Ascending aorta (tissue), 2 donors: ENCODE measurements at regions not wholly inside any gene's neighbourhood (a gene's known extent, or its start where the extent isn't known, plus 50 kb on each side); places are given as distances from the start of the nearest gene placed in this dataset.
A peak's percentile ranks its signal among the peaks of the same experiment; 100 is the strongest.

ENCODE experiments used
- DNase-seq, 2 donors: peaks; one replicate each; pipeline ENCODE4 v3.0.0-alpha.2; 2019; ENCODE audit warnings: low spot score in 2 of 2
- H3K27ac ChIP-seq, 2 donors: fragments of 200-600 bp; sonication (generic); one replicate each; pipeline ENCODE4 v1.5.1; 2016 to 2017; ENCODE audit warnings: mild to moderate bottlenecking in 1 of 2
- H3K27me3 ChIP-seq: fragments of 200-600 bp; sonication (generic); one replicate; pipeline ENCODE4 v1.5.1; 2017
- H3K36me3 ChIP-seq, 2 donors: fragments of 200-600 bp; sonication (generic); one replicate each; pipeline ENCODE4 v1.5.1; 2016
- H3K4me1 ChIP-seq, 2 donors: fragments of 200-600 bp; sonication (generic); one replicate each; pipeline ENCODE4 v1.5.1; 2016 to 2017; ENCODE audit warnings: mild to moderate bottlenecking in 1 of 2
- H3K4me3 ChIP-seq, 2 donors: fragments of 200-600 bp; sonication (generic); one replicate each; pipeline ENCODE4 v1.5.1; 2016 to 2017; ENCODE audit warnings: mild to moderate bottlenecking in 1 of 2
- H3K9me3 ChIP-seq, 2 donors: fragments of 200-600 bp; sonication (generic); one replicate each; pipeline ENCODE4 v1.5.1; 2016
- CTCF ChIP-seq, 3 experiments: fragments of 200-600 bp in 2 of 3; fragments of 450-650 bp in 1 of 3; sonication (generic) in 2 of 3; IDR thresholded peaks; one replicate each; pipeline ENCODE4 v1.5.1; 2016 to 2019; ENCODE audit warnings: antibody characterized with exemption in 3 of 3, mild to moderate bottlenecking in 1 of 3, moderate library complexity in 1 of 3
- intact Hi-C: fragments of 100-400 bp; cut with DNase I; formaldehyde crosslinking; loops from one replicate; pipeline ENCODE4 v1.15.1; 2023

GRCh38 chr19:31511696-31512095, 162.5 kb upstream of the TSHZ3 start:
- intact Hi-C loops, result no loop called here
- no peaks in the 10 kb centered on the region for H3K9me3 ChIP-seq
- H3K4me1 ChIP-seq, result no peaks in the 10 kb centered on the region
- DNase-seq, result peak in 1 of 2 donors; percentile 41
- no peak for TF ChIP-seq CTCF (IDR thresholded peaks at IDR 0.05)
- H3K36me3 ChIP-seq, result no peaks in the 10 kb centered on the region
- H3K27ac ChIP-seq, result no peak overlapping the region
- H3K27me3 ChIP-seq, result no peaks in the 10 kb centered on the region
- no peak overlapping the region for H3K4me3 ChIP-seq

GRCh38 chr19:31512181-31512970, 163.1 kb upstream of the TSHZ3 start:
- Histone ChIP-seq H3K9me3 (no peaks in the 10 kb centered on the region), H3K4me3 (no peak overlapping the region), H3K27ac (no peak overlapping the region), H3K4me1 (no peaks in the 10 kb centered on the region), H3K36me3 (no peaks in the 10 kb centered on the region), H3K27me3 (no peaks in the 10 kb centered on the region)
- no peak for TF ChIP-seq CTCF (IDR thresholded peaks at IDR 0.05)
- DNase-seq, result no peak
- intact Hi-C loops, result no loop called here

GRCh38 chr19:31513841-31514240, 164.6 kb upstream of the TSHZ3 start:
- no peak for TF ChIP-seq CTCF (IDR thresholded peaks at IDR 0.05)
- Histone ChIP-seq H3K27ac (no peak overlapping the region), H3K9me3 (no peaks in the 10 kb centered on the region), H3K4me3 (no peak overlapping the region), H3K4me1 (no peaks in the 10 kb centered on the region), H3K27me3 (no peaks in the 10 kb centered on the region), H3K36me3 (no peaks in the 10 kb centered on the region)
- DNase-seq, result no peak
- intact Hi-C loops, result no loop called here

GRCh38 chr19:31515931-31516330, 166.7 kb upstream of the TSHZ3 start:
- intact Hi-C loops, result no loop called here
- DNase-seq, result no peak
- no peaks in the 10 kb centered on the region for H3K4me1 ChIP-seq
- H3K9me3 ChIP-seq, result no peaks in the 10 kb centered on the region
- no peak overlapping the region for H3K27ac ChIP-seq
- no peak for TF ChIP-seq CTCF (IDR thresholded peaks at IDR 0.05)
- no peaks in the 10 kb centered on the region for H3K36me3 ChIP-seq
- H3K4me3 ChIP-seq, result no peak overlapping the region
- no peaks in the 10 kb centered on the region for H3K27me3 ChIP-seq

- Histone ChIP-seq H3K4me3 (no peak overlapping the region), H3K9me3 (no peaks in the 10 kb centered on the region), H3K36me3 (no peaks in the 10 kb centered on the region), H3K27me3 (no peaks in the 10 kb centered on the region), H3K4me1 (no peaks in the 10 kb centered on the region), H3K27ac (no peak overlapping the region)
- no peak for DNase-seq
- intact Hi-C loops, result no loop called here
- TF ChIP-seq CTCF (IDR thresholded peaks at IDR 0.05), result no peak
Measured at GRCh38 chr19:31516756-31517155, 167.5 kb upstream of the TSHZ3 start.
